NCI-H510A (cell line): ENCODE measurements at regions not wholly inside any gene's neighbourhood (a gene's known extent, or its start where the extent isn't known, plus 50 kb on each side); places are given as distances from the start of the nearest gene placed in this dataset.

ENCODE experiments used
- DNase-seq: peaks from one replicate; lab custom pipeline; 2025; lab: John Stamatoyannopoulos, UW

- DNase-seq = no peak
These were observed 81.1 kb upstream of the RFX8 start for GRCh38 chr2:101556033-101556459.

- DNase-seq = no peak
These were observed 76.5 kb upstream of the RFX8 start for GRCh38 chr2:101551336-101551888.

- DNase-seq = no peak
These were observed 75.6 kb upstream of the RFX8 start for GRCh38 chr2:101550555-101550954.

GRCh38 chr2:101549371-101549770, 74.5 kb upstream of the RFX8 start:
- no peak for DNase-seq

- DNase-seq = no peak
These were observed 71.6 kb upstream of the RFX8 start for GRCh38 chr2:101546376-101547058.

- no peak for DNase-seq
These were observed 71.0 kb upstream of the RFX8 start for GRCh38 chr2:101545950-101546349.

- DNase-seq = no peak
These were observed 65.6 kb upstream of the RFX8 start for GRCh38 chr2:101540518-101540917.

GRCh38 chr2:101538076-101538475, 63.2 kb upstream of the RFX8 start:
- no peak for DNase-seq

GRCh38 chr2:101534149-101534611, 59.3 kb upstream of the RFX8 start:
- no peak for DNase-seq

GRCh38 chr2:101533561-101534148, 58.7 kb upstream of the RFX8 start:
- DNase-seq = no peak

- DNase-seq = no peak
These were observed 53.6 kb upstream of the RFX8 start for GRCh38 chr2:101528501-101528900.

- DNase-seq = no peak
These were observed 50.0 kb upstream of the RFX8 start for GRCh38 chr2:101524806-101525430.
